Astrocyte (in vitro differentiated cells and primary cell): ENCODE measurements at regions not wholly inside any gene's neighbourhood (a gene's known extent, or its start where the extent isn't known, plus 50 kb on each side); places are given as distances from the start of the nearest gene placed in this dataset.

Experiments used
- EZH2 ChIP-seq: IDR thresholded peaks from 2 replicates; pipeline ENCODE4 v1.6.1; 2012; ENCODE audit warnings: mild to moderate bottlenecking, low read length, inconsistent platforms; ENCODE audit not compliant: insufficient read depth
- TF ChIP-seq, protein P1 (sequence below): IDR thresholded peaks from 2 replicates; pipeline ENCODE4 v1.5.1; 2011; ENCODE audit warnings: low read depth, mild to moderate bottlenecking, inconsistent platforms, low read length, moderate library complexity; ENCODE audit not compliant: insufficient read depth

DNA sequence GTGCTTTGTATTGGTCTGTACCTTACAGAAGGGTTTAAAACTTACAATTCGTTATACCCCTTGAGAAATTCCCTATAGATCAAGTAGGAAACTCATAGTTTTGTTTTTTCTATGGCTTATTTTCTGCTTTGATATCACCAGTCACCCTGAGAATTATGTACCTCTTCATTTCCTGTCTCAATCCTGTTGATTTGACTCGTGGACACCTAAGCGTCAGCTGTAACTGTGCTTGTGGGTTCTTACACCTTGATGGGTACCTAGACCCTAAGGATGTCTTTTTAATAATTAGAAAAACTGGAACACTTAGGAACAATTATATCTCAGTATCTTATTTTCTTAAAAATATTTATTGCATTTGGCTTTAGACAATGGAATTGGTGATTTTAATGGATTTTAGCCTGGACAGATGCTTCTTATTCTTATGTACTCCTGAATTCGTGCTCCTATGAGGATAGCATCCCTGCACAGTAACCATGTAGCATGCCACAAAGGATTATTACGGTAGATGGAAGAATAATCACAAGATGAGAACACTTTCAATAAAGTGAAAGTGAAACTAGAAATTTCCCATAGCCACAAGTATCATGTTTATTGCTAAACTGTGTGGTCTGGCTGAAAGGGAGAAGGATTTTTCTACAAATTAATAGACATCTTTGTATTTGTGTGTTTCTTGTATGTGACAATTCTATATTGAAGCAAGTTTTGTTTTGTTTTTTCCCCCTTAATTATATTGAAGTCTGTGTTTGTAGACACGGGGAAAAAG lies 1920.3 kb upstream of the WWC1 start:
- TF ChIP-seq, protein P1, sequence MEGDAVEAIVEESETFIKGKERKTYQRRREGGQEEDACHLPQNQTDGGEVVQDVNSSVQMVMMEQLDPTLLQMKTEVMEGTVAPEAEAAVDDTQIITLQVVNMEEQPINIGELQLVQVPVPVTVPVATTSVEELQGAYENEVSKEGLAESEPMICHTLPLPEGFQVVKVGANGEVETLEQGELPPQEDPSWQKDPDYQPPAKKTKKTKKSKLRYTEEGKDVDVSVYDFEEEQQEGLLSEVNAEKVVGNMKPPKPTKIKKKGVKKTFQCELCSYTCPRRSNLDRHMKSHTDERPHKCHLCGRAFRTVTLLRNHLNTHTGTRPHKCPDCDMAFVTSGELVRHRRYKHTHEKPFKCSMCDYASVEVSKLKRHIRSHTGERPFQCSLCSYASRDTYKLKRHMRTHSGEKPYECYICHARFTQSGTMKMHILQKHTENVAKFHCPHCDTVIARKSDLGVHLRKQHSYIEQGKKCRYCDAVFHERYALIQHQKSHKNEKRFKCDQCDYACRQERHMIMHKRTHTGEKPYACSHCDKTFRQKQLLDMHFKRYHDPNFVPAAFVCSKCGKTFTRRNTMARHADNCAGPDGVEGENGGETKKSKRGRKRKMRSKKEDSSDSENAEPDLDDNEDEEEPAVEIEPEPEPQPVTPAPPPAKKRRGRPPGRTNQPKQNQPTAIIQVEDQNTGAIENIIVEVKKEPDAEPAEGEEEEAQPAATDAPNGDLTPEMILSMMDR, result no peak
- no peak for TF ChIP-seq EZH2
